ENCODE measurements at regions not wholly inside any gene's neighbourhood (a gene's known extent, or its start where the extent isn't known, plus 50 kb on each side); places are given as distances from the start of the nearest gene placed in this dataset.

GRCh38 chr2:195313962-195314361 lies 343.1 kb upstream of the SLC39A10 start (continued):
- no peak for TF ChIP-seq PRDM2 (tag by site-specific recombination; IDR thresholded peaks at IDR 0.05; ENCODE audit: borderline replicate concordance)
- TF ChIP-seq ZNF585B (tag by site-specific recombination; IDR thresholded peaks at IDR 0.05), result no peak
- TF ChIP-seq ZNF223 (tag by site-specific recombination; IDR thresholded peaks at IDR 0.05), result no peak
- TF ChIP-seq ZBTB6 (tag by site-specific recombination; IDR thresholded peaks at IDR 0.05), result no peak

- Histone ChIP-seq H3K27ac (ENCODE audit: extremely low read depth, low read depth, low read length) (no peak overlapping the region), H3K36me3 (ENCODE audit: control insufficient read depth in 2 of 2, insufficient read depth in 1 of 2, low read length in 2 of 2) (no peaks in the 10 kb centered on the region), H3K9me3 (ENCODE audit: control insufficient read depth, insufficient read depth, low read depth, low read length) (no peaks in the 10 kb centered on the region), H3K4me3 (ENCODE audit: low read depth, low read length) (no peak overlapping the region), H3K4me1 (ENCODE audit: control insufficient read depth, insufficient read depth, low read length) (no peaks in the 10 kb centered on the region)
- TF ChIP-seq ZNF248 (tag by site-specific recombination; IDR thresholded peaks at IDR 0.05) (no peak), ZNF530 (tag by site-specific recombination; IDR thresholded peaks at IDR 0.05; ENCODE audit: low read depth) (no peak), SETDB1 (IDR thresholded peaks at IDR 0.05; ENCODE audit: insufficient read length, low read length) (no peak), ZBTB11 (tag by site-specific recombination; conservative IDR thresholded peaks at IDR 0.05; ENCODE audit: low read depth) (no peak), ZNF157 (tag by site-specific recombination; IDR thresholded peaks at IDR 0.05) (no peak), ZBTB44 (tag by site-specific recombination; IDR thresholded peaks at IDR 0.05) (no peak), KLF9 (tag by site-specific recombination; IDR thresholded peaks at IDR 0.05; ENCODE audit: low read depth) (no peak), ZNF302 (tag by site-specific recombination; IDR thresholded peaks at IDR 0.05; ENCODE audit: low read depth) (no peak), ZNF791 (tag by site-specific recombination; IDR thresholded peaks at IDR 0.05) (no peak), SP7 (tag by site-specific recombination; IDR thresholded peaks at IDR 0.05) (no peak), ZNF449 (tag by site-specific recombination; IDR thresholded peaks at IDR 0.05) (no peak)
- CTCF ChIA-PET, result no interaction called here
- POLR2A ChIA-PET, result no interaction called here
Measured at GRCh38 chr2:195312662-195313061, 344.4 kb upstream of the SLC39A10 start.
